Naive thymus-derived CD4-positive, alpha-beta T cell (primary cell): ENCODE measurements at regions not wholly inside any gene's neighbourhood (a gene's known extent, or its start where the extent isn't known, plus 50 kb on each side); places are given as distances from the start of the nearest gene placed in this dataset.

Source experiments
- ATAC-seq: fragments of 150-1000 bp; cut with Tn5 transposase; 2 replicates; pipeline ENCODE4 v1.10.0; 2021; ENCODE audit warnings: mild to moderate bottlenecking, moderate library complexity
- CTCF ChIA-PET: fragments of 350-600 bp; sonication (Branson Sonifier 250); formaldehyde crosslinking; loops from one replicate; lab custom pipeline; 2021; ENCODE audit warnings: antibody characterized with exemption; lab: Charles Lee
- POLR2A ChIA-PET: fragments of 350-600 bp; sonication (Branson Sonifier 250); formaldehyde crosslinking; loops from one replicate; lab custom pipeline; 2021; ENCODE audit warnings: antibody characterized with exemption, inconsistent platforms; lab: Charles Lee
- DNase-seq, 9 donors: peaks; one replicate each; pipeline versions ENCODE4 v3.0.0 to v3.0.0-alpha.2; 2020 to 2022; ENCODE audit warnings: mixed read lengths in 1 of 9
- H3K27ac ChIP-seq: one replicate; pipeline ENCODE4 v1.7.0; 2013; ENCODE audit warnings: mild to moderate bottlenecking, low read depth, low read length, moderate library complexity
- H3K27me3 ChIP-seq, 2 donors: one replicate each; pipeline ENCODE4 v1.7.0; 2013; ENCODE audit warnings: low read length in 2 of 2, mild to moderate bottlenecking in 2 of 2, moderate library complexity in 2 of 2; ENCODE audit not compliant: control insufficient read depth in 2 of 2, insufficient read depth in 2 of 2
- H3K36me3 ChIP-seq, 3 experiments: 1 replicate in 2 of 3; 2 replicates in 1 of 3; pipeline ENCODE4 v1.7.0; 2013; ENCODE audit warnings: low read length in 3 of 3, mild to moderate bottlenecking in 3 of 3, moderate library complexity in 1 of 3; ENCODE audit not compliant: insufficient read depth in 3 of 3, control insufficient read depth in 2 of 3
- H3K4me1 ChIP-seq, 2 donors: one replicate each; pipeline ENCODE4 v1.7.0; 2013; ENCODE audit warnings: low read length in 2 of 2, mild to moderate bottlenecking in 2 of 2, moderate library complexity in 1 of 2; ENCODE audit not compliant: control insufficient read depth in 2 of 2, insufficient read depth in 2 of 2
- H3K4me3 ChIP-seq: 2 replicates; pipeline ENCODE4 v1.7.0; 2013; ENCODE audit warnings: mild to moderate bottlenecking, low read length
- H3K9me3 ChIP-seq, 3 experiments: 1 replicate in 2 of 3; 2 replicates in 1 of 3; pipeline ENCODE4 v1.7.0; 2013; ENCODE audit warnings: low read length in 3 of 3; ENCODE audit not compliant: control insufficient read depth in 2 of 3
- H3K27ac Mint-ChIP-seq, 9 donors: one replicate each; pipeline ENCODE4 v1.8.0; 2020 to 2022; ENCODE audit warnings: mixed read lengths in 9 of 9, mild to moderate bottlenecking in 8 of 9, moderate library complexity in 5 of 9, inconsistent platforms in 2 of 9
- H3K27me3 Mint-ChIP-seq, 5 donors: one replicate each; pipeline ENCODE4 v1.8.0; 2021 to 2022; ENCODE audit warnings: mixed read lengths in 5 of 5, mild to moderate bottlenecking in 1 of 5
- H3K36me3 Mint-ChIP-seq, 5 donors: one replicate each; pipeline ENCODE4 v1.8.0; 2020 to 2022; ENCODE audit warnings: mixed read lengths in 5 of 5, mild to moderate bottlenecking in 3 of 5, inconsistent platforms in 1 of 5
- H3K4me1 Mint-ChIP-seq, 7 donors: one replicate each; pipeline ENCODE4 v1.8.0; 2020 to 2022; ENCODE audit warnings: mixed read lengths in 7 of 7, mild to moderate bottlenecking in 3 of 7, inconsistent platforms in 1 of 7
- H3K4me3 Mint-ChIP-seq, 10 donors: one replicate each; pipeline ENCODE4 v1.8.0; 2020 to 2022; ENCODE audit warnings: mild to moderate bottlenecking in 10 of 10, mixed read lengths in 10 of 10, moderate library complexity in 6 of 10, inconsistent platforms in 2 of 10
- H3K9me3 Mint-ChIP-seq, 11 donors: one replicate each; pipeline ENCODE4 v1.8.0; 2020 to 2022; ENCODE audit warnings: mixed read lengths in 11 of 11, mild to moderate bottlenecking in 4 of 11, inconsistent platforms in 1 of 11, moderate library complexity in 1 of 11
- intact Hi-C, 2 donors: fragments of 100-400 bp; cut with micrococcal nuclease; formaldehyde crosslinking; loops; one replicate each; pipeline ENCODE4 v1.15.1; 2023

DNA sequence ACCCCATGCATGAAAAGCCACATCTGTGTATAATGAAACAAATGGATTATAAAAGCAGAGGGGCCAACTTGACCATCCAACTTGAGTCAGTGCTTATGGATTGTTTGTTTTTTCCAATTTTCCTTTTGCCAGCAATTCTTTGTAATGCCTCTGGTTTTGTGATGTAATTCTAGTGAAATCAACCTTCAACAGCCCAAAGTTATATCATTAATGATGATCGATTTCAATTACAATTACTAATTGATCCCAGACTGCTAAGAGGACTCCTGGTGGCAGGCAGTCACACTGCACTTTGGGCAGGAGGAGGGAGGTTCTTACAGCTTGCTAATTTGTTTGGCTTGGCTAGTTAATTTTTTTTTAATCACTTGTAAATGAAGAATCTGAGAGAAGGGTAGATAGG is 552.3 kb downstream of the NUF2 start:
- Mint-ChIP-seq H3K27me3 (no peaks in the 10 kb centered on the region), H3K9me3 (peaks cover 0 to 18% (median 6%) of the 10 kb centered on the region in 11 donors), H3K36me3 (no peaks in the 10 kb centered on the region), H3K4me3 (no peak overlapping the region), H3K4me1 (no peaks in the 10 kb centered on the region), H3K27ac (no peak overlapping the region)
- ChIA-PET POLR2A (no interaction called here), CTCF (no interaction called here)
- Histone ChIP-seq H3K27me3 (no peaks in the 10 kb centered on the region), H3K9me3 (no peaks in the 10 kb centered on the region), H3K4me1 (no peaks in the 10 kb centered on the region), H3K27ac (no peak overlapping the region), H3K36me3 (no peaks in the 10 kb centered on the region), H3K4me3 (no peak overlapping the region)
- intact Hi-C loops, result no loop called here
- DNase-seq (no peak), ATAC-seq (no peak)

DNA sequence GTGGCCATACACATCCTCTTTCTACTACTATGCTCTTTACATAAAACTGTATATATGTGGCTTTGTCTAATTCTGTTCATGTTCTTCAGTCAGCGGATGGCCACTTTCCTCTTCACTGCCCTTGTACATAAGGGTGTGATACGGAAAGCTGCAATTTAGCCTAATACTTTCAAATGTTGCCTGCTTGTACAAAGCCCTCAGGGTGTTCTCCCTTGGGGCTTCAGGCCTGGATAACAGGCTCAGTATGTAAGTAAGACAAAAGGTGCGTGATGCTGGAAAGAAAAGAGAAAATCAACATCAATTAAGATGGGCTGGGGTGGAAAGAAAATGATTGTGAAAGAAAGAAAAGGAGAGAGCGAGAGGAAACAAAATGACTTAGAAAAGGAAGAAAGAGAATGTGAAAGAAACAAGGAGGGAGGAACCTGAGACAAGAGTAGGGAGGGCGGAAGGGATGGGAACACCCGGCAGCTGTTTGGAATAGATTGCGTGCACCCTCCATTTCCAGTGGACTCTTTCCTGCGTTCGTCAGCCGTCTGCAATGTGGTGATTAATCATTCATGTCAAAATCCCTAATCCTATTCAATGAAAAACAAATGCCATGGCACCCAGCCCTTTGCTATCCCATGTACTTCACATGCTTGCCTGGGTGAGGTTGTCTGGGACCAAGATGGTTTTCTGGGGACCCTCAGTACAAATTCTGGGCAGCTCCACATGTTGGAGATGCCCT is 553.6 kb downstream of the NUF2 start:
- ChIA-PET CTCF (no interaction called here), POLR2A (no interaction called here)
- Histone ChIP-seq H3K9me3 (no peaks in the 10 kb centered on the region), H3K36me3 (no peaks in the 10 kb centered on the region), H3K4me3 (no peak overlapping the region), H3K27ac (no peak overlapping the region), H3K27me3 (no peaks in the 10 kb centered on the region), H3K4me1 (no peaks in the 10 kb centered on the region)
- Mint-ChIP-seq H3K4me3 (no peak overlapping the region), H3K4me1 (no peaks in the 10 kb centered on the region), H3K27ac (no peak overlapping the region), H3K27me3 (no peaks in the 10 kb centered on the region), H3K36me3 (no peaks in the 10 kb centered on the region), H3K9me3 (peaks cover 0 to 16% (median 6%) of the 10 kb centered on the region in 11 donors)
- DNase-seq (no peak), ATAC-seq (no peak)
- intact Hi-C loops, result no loop called here

DNA sequence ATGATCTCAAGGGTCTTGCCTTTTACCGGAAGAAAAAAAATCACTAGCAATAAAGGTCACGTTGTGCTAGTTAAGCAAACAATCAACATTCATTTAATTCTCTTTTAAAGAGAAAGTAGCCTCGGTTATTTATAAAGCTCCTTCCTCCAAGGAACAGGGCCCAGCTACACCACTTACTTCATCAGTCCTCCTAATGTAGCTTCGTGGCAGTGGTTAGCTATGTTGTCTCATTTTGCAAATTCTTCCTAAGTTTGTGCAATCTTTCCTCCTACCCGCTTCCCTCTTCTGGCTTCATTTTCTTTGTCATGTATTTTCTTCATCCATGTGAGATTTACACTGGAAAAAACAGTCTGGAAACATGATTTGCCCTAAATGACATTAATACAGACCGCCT is 554.2 kb downstream of the NUF2 start:
- no peak for DNase-seq
- no peak for ATAC-seq
- ChIA-PET POLR2A (no interaction called here), CTCF (no interaction called here)
- Histone ChIP-seq H3K4me3 (no peak overlapping the region), H3K4me1 (no peaks in the 10 kb centered on the region), H3K36me3 (no peaks in the 10 kb centered on the region), H3K27me3 (no peaks in the 10 kb centered on the region), H3K27ac (no peak overlapping the region), H3K9me3 (no peaks in the 10 kb centered on the region)
- Mint-ChIP-seq H3K36me3 (no peaks in the 10 kb centered on the region), H3K4me1 (no peaks in the 10 kb centered on the region), H3K27me3 (no peaks in the 10 kb centered on the region), H3K4me3 (no peak overlapping the region), H3K27ac (no peak overlapping the region), H3K9me3 (peaks cover 0 to 16% (median 5%) of the 10 kb centered on the region in 11 donors)
- intact Hi-C loops, result no loop called here

DNA sequence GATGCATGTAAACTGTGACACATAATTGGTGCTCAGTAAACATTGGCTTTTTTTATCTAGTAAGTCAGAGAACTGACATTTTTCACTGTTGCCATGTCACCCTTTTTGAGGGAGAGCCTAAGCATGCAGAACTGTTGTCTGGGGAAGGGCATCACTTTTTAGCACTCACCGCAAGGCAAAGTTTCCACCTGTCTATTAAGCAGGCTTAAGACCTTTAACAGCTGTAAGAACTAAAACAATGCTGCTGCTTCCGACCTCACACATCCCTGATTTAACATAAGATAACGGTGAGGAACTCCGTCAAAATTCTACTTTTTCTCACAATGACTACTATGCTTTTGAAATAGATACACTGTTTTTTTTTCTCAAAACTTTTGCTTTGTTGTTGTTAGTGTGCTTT is 554.8 kb downstream of the NUF2 start:
- H3K9me3 ChIP-seq, result no peaks in the 10 kb centered on the region
- no peaks in the 10 kb centered on the region for H3K4me1 Mint-ChIP-seq
- no peak overlapping the region for H3K4me3 Mint-ChIP-seq
- no peak overlapping the region for H3K4me3 ChIP-seq
- no peaks in the 10 kb centered on the region for H3K27me3 ChIP-seq
- H3K36me3 Mint-ChIP-seq, result no peaks in the 10 kb centered on the region
- H3K36me3 ChIP-seq, result no peaks in the 10 kb centered on the region
- no peak overlapping the region for H3K27ac Mint-ChIP-seq
- no peaks in the 10 kb centered on the region for H3K27me3 Mint-ChIP-seq
- no peak overlapping the region for H3K27ac ChIP-seq
- intact Hi-C loops, result no loop called here
- no peaks in the 10 kb centered on the region for H3K4me1 ChIP-seq
- DNase-seq (no peak), ATAC-seq (no peak)
- POLR2A ChIA-PET, result no interaction called here
- CTCF ChIA-PET, result no interaction called here
- peaks cover 0 to 16% (median 5%) of the 10 kb centered on the region in 11 donors for H3K9me3 Mint-ChIP-seq

DNA sequence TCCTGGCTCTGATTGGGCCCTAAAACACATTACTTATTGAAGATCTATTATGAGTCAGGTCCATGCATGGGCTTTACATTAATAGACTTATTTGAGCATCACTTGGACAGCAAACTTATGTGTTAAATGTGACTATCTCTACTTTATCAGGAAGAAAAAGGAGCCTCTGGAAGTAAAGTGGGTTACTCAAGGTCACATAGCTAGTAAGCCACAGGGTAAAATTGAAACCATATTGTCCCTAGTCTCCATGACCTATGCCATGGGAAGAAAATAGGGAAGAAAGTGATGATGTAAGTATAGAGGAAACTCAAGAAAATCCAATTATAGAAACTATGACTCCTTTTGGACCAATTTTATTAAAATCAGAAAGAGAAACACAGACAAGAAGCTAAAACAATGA is 555.3 kb downstream of the NUF2 start:
- CTCF ChIA-PET, result no interaction called here
- Histone ChIP-seq H3K9me3 (no peaks in the 10 kb centered on the region), H3K27ac (no peak overlapping the region), H3K4me3 (no peak overlapping the region), H3K36me3 (no peaks in the 10 kb centered on the region), H3K4me1 (no peaks in the 10 kb centered on the region), H3K27me3 (no peaks in the 10 kb centered on the region)
- Mint-ChIP-seq H3K36me3 (no peaks in the 10 kb centered on the region), H3K4me1 (no peaks in the 10 kb centered on the region), H3K27ac (no peak overlapping the region), H3K27me3 (no peaks in the 10 kb centered on the region), H3K4me3 (no peak overlapping the region), H3K9me3 (peaks cover 0 to 16% (median 5%) of the 10 kb centered on the region in 11 donors)
- intact Hi-C loops, result no loop called here
- POLR2A ChIA-PET, result no interaction called here
- no peak for DNase-seq
- no peak for ATAC-seq

DNA sequence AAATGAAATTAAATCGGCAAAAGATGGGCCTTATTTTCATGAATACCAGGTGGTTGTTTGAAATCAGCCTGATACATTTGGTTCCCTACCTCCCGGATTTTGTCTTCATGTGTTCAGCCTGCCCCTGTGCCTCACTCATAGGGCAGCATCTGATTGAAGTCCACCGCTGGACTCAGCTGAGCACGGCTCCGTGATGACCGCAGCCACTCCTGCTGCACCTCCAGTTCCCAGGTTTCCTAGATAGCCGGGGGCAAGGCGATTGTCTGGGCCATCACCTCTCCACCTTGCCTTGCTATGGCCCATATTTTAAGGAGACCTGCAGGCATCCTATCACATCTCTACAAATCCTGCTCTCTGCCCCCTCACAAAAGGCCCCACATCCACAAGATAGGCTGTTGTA is 563.8 kb downstream of the NUF2 start:
- POLR2A ChIA-PET, result no interaction called here
- CTCF ChIA-PET, result no interaction called here
- Mint-ChIP-seq H3K36me3 (no peaks in the 10 kb centered on the region), H3K4me1 (no peaks in the 10 kb centered on the region), H3K4me3 (no peak overlapping the region), H3K27ac (no peak overlapping the region), H3K27me3 (no peaks in the 10 kb centered on the region), H3K9me3 (peaks cover 0 to 2% (median 0%) of the 10 kb centered on the region in 11 donors)
- Histone ChIP-seq H3K4me3 (no peak overlapping the region), H3K9me3 (no peaks in the 10 kb centered on the region), H3K4me1 (no peaks in the 10 kb centered on the region), H3K36me3 (no peaks in the 10 kb centered on the region), H3K27me3 (no peaks in the 10 kb centered on the region), H3K27ac (no peak overlapping the region)
- DNase-seq, result no peak
- intact Hi-C loops, result no loop called here
- ATAC-seq, result no peak

DNA sequence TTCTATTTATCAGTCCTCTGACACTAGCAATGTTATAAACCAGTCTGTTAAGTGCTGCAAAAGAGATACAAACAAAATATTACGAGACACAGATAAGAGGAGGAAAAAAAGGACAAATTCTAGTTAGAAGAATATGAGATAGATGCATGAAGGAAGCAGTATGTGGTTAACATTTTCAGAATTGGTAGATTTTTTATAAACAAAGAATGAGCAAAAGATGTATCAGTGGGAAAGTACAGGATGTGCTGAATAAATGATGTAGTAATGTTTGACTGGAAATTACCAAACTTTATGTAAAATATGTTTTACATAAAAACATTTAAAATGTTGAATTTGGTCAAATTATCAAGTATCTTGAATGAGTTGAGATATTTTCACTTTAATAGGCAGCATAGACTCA is 574.2 kb downstream of the NUF2 start:
- Mint-ChIP-seq H3K36me3 (no peaks in the 10 kb centered on the region), H3K27ac (no peak overlapping the region), H3K4me1 (no peaks in the 10 kb centered on the region), H3K4me3 (no peak overlapping the region), H3K9me3 (peaks cover 0 to 15% (median 4%) of the 10 kb centered on the region in 11 donors), H3K27me3 (no peaks in the 10 kb centered on the region)
- ATAC-seq (no peak), DNase-seq (no peak)
- CTCF ChIA-PET, result interaction anchor here (0.7 kb wide), 1 partner anchor 11 kb away, joined by 3 read pairs; no protein-coding TSS in a partner anchor
- no peak overlapping the region for H3K27ac ChIP-seq
- no peaks in the 10 kb centered on the region for H3K36me3 ChIP-seq
- H3K4me1 ChIP-seq, result no peaks in the 10 kb centered on the region
- H3K4me3 ChIP-seq, result no peak overlapping the region
- intact Hi-C loops, result no loop called here
- H3K9me3 ChIP-seq, result no peaks in the 10 kb centered on the region
- H3K27me3 ChIP-seq, result no peaks in the 10 kb centered on the region
- POLR2A ChIA-PET, result no interaction called here
